ENCODE measurements at regions not wholly inside any gene's neighbourhood (a gene's known extent, or its start where the extent isn't known, plus 50 kb on each side); places are given as distances from the start of the nearest gene placed in this dataset.

DNA sequence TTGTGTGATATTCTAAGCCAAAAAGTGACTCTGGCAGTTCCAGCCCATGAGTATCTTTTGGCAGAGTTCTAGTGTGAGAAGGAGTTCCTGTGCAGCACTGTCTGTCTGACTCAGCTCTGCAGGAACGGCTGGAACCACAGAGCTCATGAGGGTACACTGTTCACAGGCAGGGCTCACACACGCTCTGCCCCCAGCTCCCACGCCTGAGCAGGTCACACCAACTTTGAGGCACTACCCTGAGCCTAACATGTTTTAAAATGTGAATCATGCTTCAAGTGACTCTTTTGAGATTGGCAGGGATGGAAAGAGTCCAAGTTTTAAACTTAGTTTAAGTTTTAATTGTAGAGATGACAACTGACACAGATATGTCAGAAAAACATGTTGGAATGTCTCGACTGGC is 1203.3 kb downstream of the UQCRFS1 start:
- TF ChIP-seq, protein P1, sequence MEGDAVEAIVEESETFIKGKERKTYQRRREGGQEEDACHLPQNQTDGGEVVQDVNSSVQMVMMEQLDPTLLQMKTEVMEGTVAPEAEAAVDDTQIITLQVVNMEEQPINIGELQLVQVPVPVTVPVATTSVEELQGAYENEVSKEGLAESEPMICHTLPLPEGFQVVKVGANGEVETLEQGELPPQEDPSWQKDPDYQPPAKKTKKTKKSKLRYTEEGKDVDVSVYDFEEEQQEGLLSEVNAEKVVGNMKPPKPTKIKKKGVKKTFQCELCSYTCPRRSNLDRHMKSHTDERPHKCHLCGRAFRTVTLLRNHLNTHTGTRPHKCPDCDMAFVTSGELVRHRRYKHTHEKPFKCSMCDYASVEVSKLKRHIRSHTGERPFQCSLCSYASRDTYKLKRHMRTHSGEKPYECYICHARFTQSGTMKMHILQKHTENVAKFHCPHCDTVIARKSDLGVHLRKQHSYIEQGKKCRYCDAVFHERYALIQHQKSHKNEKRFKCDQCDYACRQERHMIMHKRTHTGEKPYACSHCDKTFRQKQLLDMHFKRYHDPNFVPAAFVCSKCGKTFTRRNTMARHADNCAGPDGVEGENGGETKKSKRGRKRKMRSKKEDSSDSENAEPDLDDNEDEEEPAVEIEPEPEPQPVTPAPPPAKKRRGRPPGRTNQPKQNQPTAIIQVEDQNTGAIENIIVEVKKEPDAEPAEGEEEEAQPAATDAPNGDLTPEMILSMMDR (IDR thresholded peaks at IDR 0.05 in 8 of 11, conservative IDR thresholded peaks at IDR 0.05 in 3 of 11) = no peak
- TF ChIP-seq POLR2AphosphoS5 (IDR thresholded peaks at IDR 0.05) = no peak

Measured in spleen (tissue), 7 donors.